Fibroblast of villous mesenchyme (primary cell): ENCODE measurements at regions not wholly inside any gene's neighbourhood (a gene's known extent, or its start where the extent isn't known, plus 50 kb on each side); places are given as distances from the start of the nearest gene placed in this dataset.
"Not testable (repeated sequence)": the region's sequence is repeated elsewhere in the genome, so short reads cannot be mapped to it uniquely, and the experiment has no call there.

Source experiments
- DNase-seq: peaks from one replicate; pipeline ENCODE4 v3.0.0-alpha.2; 2010; ENCODE audit warnings: low read depth
- H3K4me3 ChIP-seq: 2 replicates; pipeline ENCODE4 v1.5.1; 2011; ENCODE audit warnings: low read depth, mild to moderate bottlenecking, low read length
- CTCF ChIP-seq: IDR thresholded peaks from 2 replicates; pipeline ENCODE4 v1.5.1; 2012; ENCODE audit warnings: low read depth, mild to moderate bottlenecking, low read length; ENCODE audit not compliant: insufficient read depth

GRCh38 chr18:51506811-51507210 lies 309.3 kb upstream of the MEX3C start:
- no peak overlapping the region for H3K4me3 ChIP-seq
- peak; percentile 25 for DNase-seq
- TF ChIP-seq CTCF: no peak

- not testable (repeated sequence) for DNase-seq, H3K4me3 ChIP-seq
These were observed 310.9 kb upstream of the MEX3C start for GRCh38 chr18:51508410-51508809.

- TF ChIP-seq CTCF: no peak
- no peak for DNase-seq
These were observed 312.5 kb upstream of the MEX3C start for GRCh38 chr18:51510020-51510419.

GRCh38 chr18:51513517-51513916 lies 316.0 kb upstream of the MEX3C start:
- no peak for TF ChIP-seq CTCF
- no peak for DNase-seq
- no peak overlapping the region for H3K4me3 ChIP-seq

More at GRCh38 chr18:51510020-51510419, 312.5 kb upstream of the MEX3C start:
- no peak overlapping the region for H3K4me3 ChIP-seq

GRCh38 chr18:51514128-51514527 lies 316.6 kb upstream of the MEX3C start:
- H3K4me3 ChIP-seq: no peak overlapping the region
- TF ChIP-seq CTCF: no peak
- DNase-seq: no peak

GRCh38 chr18:51516478-51517038 lies 319.1 kb upstream of the MEX3C start:
- no peak for TF ChIP-seq CTCF
- no peak for DNase-seq
- H3K4me3 ChIP-seq: no peak overlapping the region

GRCh38 chr18:51519571-51519970 lies 322.1 kb upstream of the MEX3C start:
- no peak for DNase-seq
- no peak for TF ChIP-seq CTCF
- no peak overlapping the region for H3K4me3 ChIP-seq
